ENCODE measurements at regions not wholly inside any gene's neighbourhood (a gene's known extent, or its start where the extent isn't known, plus 50 kb on each side); places are given as distances from the start of the nearest gene placed in this dataset.

DNA sequence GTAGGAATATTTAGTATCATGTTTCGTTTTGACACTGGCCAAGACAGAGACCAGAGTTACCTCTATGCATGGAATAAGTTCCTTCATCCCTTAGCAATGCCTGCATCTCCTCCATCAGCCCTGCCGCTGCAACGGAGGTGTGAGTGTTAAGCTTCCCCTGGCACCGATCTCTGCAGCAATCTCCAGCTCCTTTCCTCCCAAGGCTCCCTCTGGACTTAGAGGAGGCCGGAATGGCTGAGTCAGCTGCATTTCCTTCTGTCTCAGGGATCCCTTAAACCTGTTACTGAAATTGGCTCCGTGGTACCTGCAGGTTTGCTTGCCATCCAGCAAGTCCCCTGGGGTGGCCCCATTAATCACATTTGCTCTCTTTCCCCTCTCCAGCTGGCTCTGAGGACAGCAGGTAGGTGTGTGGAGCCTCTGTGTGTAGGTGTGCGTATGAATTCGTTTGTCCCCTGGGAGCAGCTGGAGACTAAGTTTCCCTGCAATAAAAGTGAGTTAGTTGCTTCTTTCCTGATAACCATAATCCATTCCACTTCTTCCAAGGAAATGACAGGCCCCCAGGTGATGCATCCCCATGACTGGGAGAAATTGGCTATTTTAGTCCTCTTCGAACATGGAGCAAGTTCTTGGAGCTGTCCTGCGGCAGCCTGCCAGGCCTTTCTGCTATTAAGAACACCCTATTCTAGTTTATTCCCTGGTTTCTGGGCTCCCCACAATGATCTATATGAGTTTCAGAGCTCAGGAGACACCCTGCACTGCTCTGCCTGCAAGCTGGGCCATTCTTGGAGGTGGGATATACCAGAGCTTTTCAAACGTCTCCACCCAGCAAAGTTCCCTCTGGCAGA, 457.2 kb upstream of the CADM1 start:
- TF ChIP-seq, protein P1, sequence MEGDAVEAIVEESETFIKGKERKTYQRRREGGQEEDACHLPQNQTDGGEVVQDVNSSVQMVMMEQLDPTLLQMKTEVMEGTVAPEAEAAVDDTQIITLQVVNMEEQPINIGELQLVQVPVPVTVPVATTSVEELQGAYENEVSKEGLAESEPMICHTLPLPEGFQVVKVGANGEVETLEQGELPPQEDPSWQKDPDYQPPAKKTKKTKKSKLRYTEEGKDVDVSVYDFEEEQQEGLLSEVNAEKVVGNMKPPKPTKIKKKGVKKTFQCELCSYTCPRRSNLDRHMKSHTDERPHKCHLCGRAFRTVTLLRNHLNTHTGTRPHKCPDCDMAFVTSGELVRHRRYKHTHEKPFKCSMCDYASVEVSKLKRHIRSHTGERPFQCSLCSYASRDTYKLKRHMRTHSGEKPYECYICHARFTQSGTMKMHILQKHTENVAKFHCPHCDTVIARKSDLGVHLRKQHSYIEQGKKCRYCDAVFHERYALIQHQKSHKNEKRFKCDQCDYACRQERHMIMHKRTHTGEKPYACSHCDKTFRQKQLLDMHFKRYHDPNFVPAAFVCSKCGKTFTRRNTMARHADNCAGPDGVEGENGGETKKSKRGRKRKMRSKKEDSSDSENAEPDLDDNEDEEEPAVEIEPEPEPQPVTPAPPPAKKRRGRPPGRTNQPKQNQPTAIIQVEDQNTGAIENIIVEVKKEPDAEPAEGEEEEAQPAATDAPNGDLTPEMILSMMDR (IDR thresholded peaks at IDR 0.05; ENCODE audit: low read length) = no peak
- no peak for TF ChIP-seq EZH2 (IDR thresholded peaks at IDR 0.05; ENCODE audit: borderline replicate concordance, low read length)

Measured in OCI-LY1 (cell line).